ENCODE measurements at regions not wholly inside any gene's neighbourhood (a gene's known extent, or its start where the extent isn't known, plus 50 kb on each side); places are given as distances from the start of the nearest gene placed in this dataset.

- Histone ChIP-seq H3K27ac (ENCODE audit: low read length) (no peak overlapping the region), H3K4me2 (ENCODE audit: insufficient read depth, low read length) (no peak overlapping the region), H3K79me2 (ENCODE audit: insufficient read depth, low read length) (no peaks in the 10 kb centered on the region), H3K9ac (ENCODE audit: low read depth, low read length) (no peak overlapping the region), H2AFZ (ENCODE audit: low read depth, low read length) (no peak overlapping the region), H3K4me3 (ENCODE audit: low read depth in 1 of 2, low read length in 2 of 2) (no peak overlapping the region), H3K36me3 (ENCODE audit: insufficient read depth, low read length) (no peaks in the 10 kb centered on the region), H3K9me3 (ENCODE audit: insufficient read depth, low read length, severe bottlenecking) (no peaks in the 10 kb centered on the region), H3K4me1 (ENCODE audit: insufficient read depth, low read length) (no peaks in the 10 kb centered on the region), H4K20me1 (ENCODE audit: insufficient read depth, low read length) (no peaks in the 10 kb centered on the region), H3K27me3 (ENCODE audit: insufficient read depth, low read length, poor library complexity) (peaks cover 8% of the 10 kb centered on the region)
- no peak for TF ChIP-seq EZH2 (IDR thresholded peaks at IDR 0.05; ENCODE audit: borderline replicate concordance, low read depth, low read length, severe bottlenecking)
- TF ChIP-seq CTCF (IDR thresholded peaks at IDR 0.05; ENCODE audit: borderline replicate concordance, extremely low read depth, low read length, poor library complexity, severe bottlenecking), result peak; percentile 24
- ATAC-seq (ENCODE audit: insufficient read depth, low read depth) (no peak), DNase-seq (no peak)
Measured at GRCh38 chr3:186487819-186488218, 56.4 kb downstream of the CRYGS start.

- H3K27ac ChIP-seq (ENCODE audit: low read length), result no peak overlapping the region
- no peak for ATAC-seq (ENCODE audit: insufficient read depth, low read depth)
- H3K27me3 ChIP-seq (ENCODE audit: insufficient read depth, low read length, poor library complexity), result peaks cover 8% of the 10 kb centered on the region
- DNase-seq, result no peak
- H2AFZ ChIP-seq (ENCODE audit: low read depth, low read length), result no peak overlapping the region
- no peaks in the 10 kb centered on the region for H3K79me2 ChIP-seq (ENCODE audit: insufficient read depth, low read length)
- H3K9ac ChIP-seq (ENCODE audit: low read depth, low read length), result no peak overlapping the region
- H3K9me3 ChIP-seq (ENCODE audit: insufficient read depth, low read length, severe bottlenecking), result no peaks in the 10 kb centered on the region
- H3K4me2 ChIP-seq (ENCODE audit: insufficient read depth, low read length), result no peak overlapping the region
- no peaks in the 10 kb centered on the region for H3K36me3 ChIP-seq (ENCODE audit: insufficient read depth, low read length)
- no peak for TF ChIP-seq EZH2 (IDR thresholded peaks at IDR 0.05; ENCODE audit: borderline replicate concordance, low read depth, low read length, severe bottlenecking)
- TF ChIP-seq CTCF (IDR thresholded peaks at IDR 0.05; ENCODE audit: borderline replicate concordance, extremely low read depth, low read length, poor library complexity, severe bottlenecking), result no peak
- H4K20me1 ChIP-seq (ENCODE audit: insufficient read depth, low read length), result no peaks in the 10 kb centered on the region
- H3K4me1 ChIP-seq (ENCODE audit: insufficient read depth, low read length), result no peaks in the 10 kb centered on the region
- H3K4me3 ChIP-seq (ENCODE audit: low read depth in 1 of 2, low read length in 2 of 2), result no peak overlapping the region
Measured at GRCh38 chr3:186487037-186487436, 57.1 kb downstream of the CRYGS start.

GRCh38 chr3:186483611-186484340 lies 60.4 kb downstream of the CRYGS start:
- Histone ChIP-seq H3K27ac (ENCODE audit: low read length) (no peak overlapping the region), H3K4me1 (ENCODE audit: insufficient read depth, low read length) (no peaks in the 10 kb centered on the region), H3K79me2 (ENCODE audit: insufficient read depth, low read length) (no peaks in the 10 kb centered on the region), H3K4me2 (ENCODE audit: insufficient read depth, low read length) (no peak overlapping the region), H4K20me1 (ENCODE audit: insufficient read depth, low read length) (no peaks in the 10 kb centered on the region), H3K9ac (ENCODE audit: low read depth, low read length) (no peak overlapping the region), H3K4me3 (ENCODE audit: low read depth in 1 of 2, low read length in 2 of 2) (no peak overlapping the region), H3K27me3 (ENCODE audit: insufficient read depth, low read length, poor library complexity) (peaks cover 4% of the 10 kb centered on the region), H3K9me3 (ENCODE audit: insufficient read depth, low read length, severe bottlenecking) (no peaks in the 10 kb centered on the region), H2AFZ (ENCODE audit: low read depth, low read length) (no peak overlapping the region), H3K36me3 (ENCODE audit: insufficient read depth, low read length) (no peaks in the 10 kb centered on the region)
- no peak for TF ChIP-seq CTCF (IDR thresholded peaks at IDR 0.05; ENCODE audit: borderline replicate concordance, extremely low read depth, low read length, poor library complexity, severe bottlenecking)
- no peak for TF ChIP-seq EZH2 (IDR thresholded peaks at IDR 0.05; ENCODE audit: borderline replicate concordance, low read depth, low read length, severe bottlenecking)
- ATAC-seq (ENCODE audit: insufficient read depth, low read depth), result no peak
- DNase-seq, result no peak
